C4-2B (cell line): ENCODE measurements at regions not wholly inside any gene's neighbourhood (a gene's known extent, or its start where the extent isn't known, plus 50 kb on each side); places are given as distances from the start of the nearest gene placed in this dataset.

ENCODE experiments used
- CTCF ChIP-seq: fragments of 450-650 bp; conservative IDR thresholded peaks from 2 replicates; pipeline ENCODE4 v1.5.1; 2017; ENCODE audit warnings: mild to moderate bottlenecking
- ZFX ChIP-seq: fragments of 450-650 bp; IDR thresholded peaks from 2 replicates; pipeline ENCODE4 v1.6.1; 2017

- TF ChIP-seq CTCF, result no peak
- TF ChIP-seq ZFX, result no peak
These were observed 382.4 kb downstream of the NNT start for GRCh38 chr5:43985411-43985810.
